IPS-NIHi7 (cell line): ENCODE measurements at regions not wholly inside any gene's neighbourhood (a gene's known extent, or its start where the extent isn't known, plus 50 kb on each side); places are given as distances from the start of the nearest gene placed in this dataset.

Experiments
- DNase-seq: peaks from one replicate; pipeline ENCODE4 v3.0.0; 2012; ENCODE audit warnings: mixed read lengths; ENCODE audit errors: extremely low spot score

- DNase-seq: no peak
Observed at GRCh38 chr5:143497749-143498148, 94.3 kb upstream of the NR3C1 start.

- DNase-seq: no peak
Observed at GRCh38 chr5:143496943-143497342, 93.5 kb upstream of the NR3C1 start.

GRCh38 chr5:143495821-143496275 is 92.4 kb upstream of the NR3C1 start:
- no peak for DNase-seq

- no peak for DNase-seq
Observed at GRCh38 chr5:143495110-143495509, 91.6 kb upstream of the NR3C1 start.

GRCh38 chr5:143494595-143494994 is 91.1 kb upstream of the NR3C1 start:
- DNase-seq: no peak

GRCh38 chr5:143494162-143494561 is 90.7 kb upstream of the NR3C1 start:
- no peak for DNase-seq

- no peak for DNase-seq
Observed at GRCh38 chr5:143492783-143493182, 89.3 kb upstream of the NR3C1 start.

GRCh38 chr5:143491646-143492045 is 88.2 kb upstream of the NR3C1 start:
- DNase-seq: no peak

- no peak for DNase-seq
Observed at GRCh38 chr5:143488381-143488780, 84.9 kb upstream of the NR3C1 start.

GRCh38 chr5:143484601-143485000 is 81.1 kb upstream of the NR3C1 start:
- DNase-seq: no peak

- DNase-seq: no peak
Observed at GRCh38 chr5:143481697-143482531, 78.4 kb upstream of the NR3C1 start.

- no peak for DNase-seq
Observed at GRCh38 chr5:143480001-143480400, 76.5 kb upstream of the NR3C1 start.

- no peak for DNase-seq
Observed at GRCh38 chr5:143479394-143479793, 75.9 kb upstream of the NR3C1 start.

GRCh38 chr5:143476601-143477211 is 73.2 kb upstream of the NR3C1 start:
- no peak for DNase-seq

GRCh38 chr5:143474616-143475015 is 71.1 kb upstream of the NR3C1 start:
- DNase-seq: no peak

GRCh38 chr5:143473481-143473880 is 70.0 kb upstream of the NR3C1 start:
- DNase-seq: no peak

- DNase-seq: no peak
Observed at GRCh38 chr5:143472576-143472975, 69.1 kb upstream of the NR3C1 start.

- no peak for DNase-seq
Observed at GRCh38 chr5:143471666-143472464, 68.4 kb upstream of the NR3C1 start.

- no peak for DNase-seq
Observed at GRCh38 chr5:143471041-143471509, 67.6 kb upstream of the NR3C1 start.

- DNase-seq: no peak
Observed at GRCh38 chr5:143470120-143470519, 66.6 kb upstream of the NR3C1 start.

GRCh38 chr5:143469125-143469524 is 65.6 kb upstream of the NR3C1 start:
- no peak for DNase-seq

GRCh38 chr5:143466632-143467031 is 63.1 kb upstream of the NR3C1 start:
- DNase-seq: no peak
